RPMI8226 (cell line): ENCODE measurements at regions not wholly inside any gene's neighbourhood (a gene's known extent, or its start where the extent isn't known, plus 50 kb on each side); places are given as distances from the start of the nearest gene placed in this dataset.

Source experiments
- DNase-seq: peaks from one replicate; pipeline ENCODE4 v3.0.0-alpha.2; 2015

- DNase-seq: no peak
These were observed 271.6 kb downstream of the SYK start for GRCh38 chr9:91073049-91073810.

- DNase-seq: no peak
These were observed 272.5 kb downstream of the SYK start for GRCh38 chr9:91073811-91074771.

GRCh38 chr9:91074866-91075265 is 273.2 kb downstream of the SYK start:
- DNase-seq: no peak

GRCh38 chr9:91075279-91075678 is 273.7 kb downstream of the SYK start:
- DNase-seq: no peak

- DNase-seq: no peak
These were observed 276.2 kb downstream of the SYK start for GRCh38 chr9:91077624-91078368.

GRCh38 chr9:91078369-91078695 is 276.7 kb downstream of the SYK start:
- no peak for DNase-seq

- no peak for DNase-seq
These were observed 279.0 kb downstream of the AUH start for GRCh38 chr9:91082731-91083130.

GRCh38 chr9:91084896-91085516 is 276.7 kb downstream of the AUH start:
- no peak for DNase-seq

GRCh38 chr9:91085517-91086291 is 276.0 kb downstream of the AUH start:
- no peak for DNase-seq

- DNase-seq: no peak
These were observed 274.9 kb downstream of the AUH start for GRCh38 chr9:91086657-91087461.

- DNase-seq: no peak
These were observed 274.3 kb downstream of the AUH start for GRCh38 chr9:91087462-91087759.

- peak; percentile 17 for DNase-seq
These were observed 272.2 kb downstream of the AUH start for GRCh38 chr9:91089405-91090129.

GRCh38 chr9:91090130-91090410 is 271.6 kb downstream of the AUH start:
- no peak for DNase-seq

GRCh38 chr9:91092214-91092613 is 269.5 kb downstream of the AUH start:
- no peak for DNase-seq

GRCh38 chr9:91094324-91095088 is 267.2 kb downstream of the AUH start:
- no peak for DNase-seq

GRCh38 chr9:91098203-91098850 is 263.4 kb downstream of the AUH start:
- DNase-seq: no peak

GRCh38 chr9:91099436-91099835 is 262.3 kb downstream of the AUH start:
- no peak for DNase-seq

- no peak for DNase-seq
These were observed 260.8 kb downstream of the AUH start for GRCh38 chr9:91100878-91101450.

GRCh38 chr9:91101611-91102168 is 260.0 kb downstream of the AUH start:
- DNase-seq: peak; percentile 17
